Spleen (tissue), 7 donors: ENCODE measurements at regions not wholly inside any gene's neighbourhood (a gene's known extent, or its start where the extent isn't known, plus 50 kb on each side); places are given as distances from the start of the nearest gene placed in this dataset.
"Not testable (repeated sequence)": the region's sequence is repeated elsewhere in the genome, so short reads cannot be mapped to it uniquely, and the experiment has no call there.

ENCODE experiments used
- POLR2A ChIP-seq, 3 donors: fragments of 450-650 bp; IDR thresholded peaks; one replicate each; pipeline ENCODE4 v1.5.1; 2017; ENCODE audit warnings: antibody characterized with exemption in 3 of 3, mild to moderate bottlenecking in 1 of 3
- POLR2AphosphoS5 ChIP-seq, 3 donors: sonication (generic); formaldehyde crosslinking; IDR thresholded peaks; one replicate each; pipeline ENCODE4 v1.5.1; 2017; ENCODE audit warnings: antibody characterized with exemption in 3 of 3
- TF ChIP-seq, protein P1 (sequence below), 11 experiments: fragments of 200-600 bp in 7 of 11; fragments of 450-650 bp in 4 of 11; sonication (generic) in 4 of 11; IDR thresholded peaks in 8 of 11; conservative IDR thresholded peaks in 3 of 11; 1 replicate in 7 of 11; 2 replicates in 4 of 11; pipeline versions ENCODE4 v1.4.0 to v1.8.0; 2016 to 2021; ENCODE audit warnings: antibody characterized with exemption in 11 of 11, inconsistent platforms in 4 of 11, mild to moderate bottlenecking in 1 of 11
- donor health status: DM: no; HTN: no; CAD: no; lungs with moderate emphysema.
- donor health status: DM: no; HTN: no; CAD: no.
- donor health status: DM: no; HTN: no; CAD: no.

DNA sequence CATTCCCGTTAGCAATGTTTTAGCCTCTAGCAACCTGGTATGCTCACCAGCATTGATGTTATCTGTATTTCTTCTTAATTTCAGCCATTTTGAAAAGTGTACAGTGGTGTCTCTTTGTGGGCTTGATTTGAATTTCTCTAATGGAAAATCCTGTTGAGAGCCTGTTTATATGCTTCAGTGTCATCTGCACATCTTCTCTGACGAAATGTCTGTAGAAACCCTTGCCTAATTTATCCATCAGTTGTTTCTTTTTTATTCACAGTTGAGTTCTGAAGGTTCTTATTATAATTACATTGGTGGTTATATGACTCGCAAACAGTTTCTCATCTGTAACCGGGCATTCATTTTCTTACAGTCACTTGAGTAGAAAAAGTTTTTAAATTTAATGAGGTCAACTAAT is 1195.5 kb downstream of the TMEM121 start:
- not testable (repeated sequence) for TF ChIP-seq POLR2AphosphoS5, POLR2A (IDR thresholded peaks at IDR 0.05)
- TF ChIP-seq, protein P1, sequence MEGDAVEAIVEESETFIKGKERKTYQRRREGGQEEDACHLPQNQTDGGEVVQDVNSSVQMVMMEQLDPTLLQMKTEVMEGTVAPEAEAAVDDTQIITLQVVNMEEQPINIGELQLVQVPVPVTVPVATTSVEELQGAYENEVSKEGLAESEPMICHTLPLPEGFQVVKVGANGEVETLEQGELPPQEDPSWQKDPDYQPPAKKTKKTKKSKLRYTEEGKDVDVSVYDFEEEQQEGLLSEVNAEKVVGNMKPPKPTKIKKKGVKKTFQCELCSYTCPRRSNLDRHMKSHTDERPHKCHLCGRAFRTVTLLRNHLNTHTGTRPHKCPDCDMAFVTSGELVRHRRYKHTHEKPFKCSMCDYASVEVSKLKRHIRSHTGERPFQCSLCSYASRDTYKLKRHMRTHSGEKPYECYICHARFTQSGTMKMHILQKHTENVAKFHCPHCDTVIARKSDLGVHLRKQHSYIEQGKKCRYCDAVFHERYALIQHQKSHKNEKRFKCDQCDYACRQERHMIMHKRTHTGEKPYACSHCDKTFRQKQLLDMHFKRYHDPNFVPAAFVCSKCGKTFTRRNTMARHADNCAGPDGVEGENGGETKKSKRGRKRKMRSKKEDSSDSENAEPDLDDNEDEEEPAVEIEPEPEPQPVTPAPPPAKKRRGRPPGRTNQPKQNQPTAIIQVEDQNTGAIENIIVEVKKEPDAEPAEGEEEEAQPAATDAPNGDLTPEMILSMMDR (IDR thresholded peaks at IDR 0.05 in 8 of 11, conservative IDR thresholded peaks at IDR 0.05 in 3 of 11), result not testable (repeated sequence)
